Liver (tissue), 3 donors: ENCODE measurements at regions not wholly inside any gene's neighbourhood (a gene's known extent, or its start where the extent isn't known, plus 50 kb on each side); places are given as distances from the start of the nearest gene placed in this dataset.

Experiments
- ATF3 ChIP-seq: IDR thresholded peaks from 2 replicates; pipeline ENCODE4 v1.6.1; 2016; ENCODE audit warnings: antibody characterized with exemption
- CTCF ChIP-seq: fragments of 150-350 bp; IDR thresholded peaks from 2 replicates; pipeline ENCODE4 v1.5.1; 2017; ENCODE audit warnings: improper control_type of control experiment, low read depth, low read length; ENCODE audit not compliant: missing input control
- EGR1 ChIP-seq, 2 donors: IDR thresholded peaks; 2 replicates each; pipeline ENCODE4 v1.6.1; 2016 to 2018; ENCODE audit warnings: antibody characterized with exemption in 2 of 2, low read depth in 2 of 2
- GABPA ChIP-seq, 2 donors: IDR thresholded peaks in 1 of 2; conservative IDR thresholded peaks in 1 of 2; 2 replicates each; pipeline ENCODE4 v1.6.1; 2016; ENCODE audit warnings: antibody characterized with exemption in 2 of 2, mild to moderate bottlenecking in 1 of 2, moderate library complexity in 1 of 2
- JUND ChIP-seq, 2 donors: IDR thresholded peaks; 2 replicates each; pipeline ENCODE4 v1.6.1; 2016; ENCODE audit warnings: antibody characterized with exemption in 2 of 2
- MAX ChIP-seq: IDR thresholded peaks from 2 replicates; pipeline ENCODE4 v1.6.1; 2016; ENCODE audit warnings: antibody characterized with exemption
- REST ChIP-seq: IDR thresholded peaks from 2 replicates; pipeline ENCODE4 v1.6.1; 2016; ENCODE audit warnings: antibody characterized with exemption, mild to moderate bottlenecking
- TAF1 ChIP-seq: conservative IDR thresholded peaks from 2 replicates; pipeline ENCODE4 v1.6.1; 2016; ENCODE audit warnings: antibody characterized with exemption, mild to moderate bottlenecking
- YY1 ChIP-seq: IDR thresholded peaks from 2 replicates; pipeline ENCODE4 v1.6.1; 2016; ENCODE audit warnings: antibody characterized with exemption, mild to moderate bottlenecking
- ZBTB33 ChIP-seq: IDR thresholded peaks from 2 replicates; pipeline ENCODE4 v1.6.1; 2016; ENCODE audit warnings: antibody characterized with exemption
- donor health status: healthy.
- donor health status: healthy.

GRCh38 chr5:39876146-39876545 lies 451.4 kb upstream of the DAB2 start:
- no peak for TF ChIP-seq ZBTB33
- TF ChIP-seq CTCF = no peak
- TF ChIP-seq GABPA (IDR thresholded peaks at IDR 0.05 in 1 of 2, conservative IDR thresholded peaks at IDR 0.05 in 1 of 2) = no peak
- no peak for TF ChIP-seq JUND (IDR thresholded peaks at IDR 0.05)
- TF ChIP-seq YY1 = no peak
- TF ChIP-seq REST = no peak
- TF ChIP-seq EGR1 (IDR thresholded peaks at IDR 0.05; ENCODE audit: low read depth in 2 of 2) = no peak
- no peak for TF ChIP-seq TAF1
- no peak for TF ChIP-seq ATF3
- TF ChIP-seq MAX = no peak
